Endodermal cell (in vitro differentiated cells): ENCODE measurements at regions not wholly inside any gene's neighbourhood (a gene's known extent, or its start where the extent isn't known, plus 50 kb on each side); places are given as distances from the start of the nearest gene placed in this dataset.

Experiments
- DNase-seq: peaks from one replicate; pipeline ENCODE4 v3.0.0-alpha.2; 2017
- H3K27ac ChIP-seq: 2 replicates; pipeline ENCODE4 v1.5.1; 2013; ENCODE audit warnings: mild to moderate bottlenecking, low read depth, low read length, moderate library complexity
- H3K27me3 ChIP-seq: 2 replicates; pipeline ENCODE4 v1.6.1; 2013; ENCODE audit warnings: mild to moderate bottlenecking, low read length, moderate library complexity; ENCODE audit not compliant: insufficient read depth, control insufficient read depth, poor library complexity, severe bottlenecking
- H3K36me3 ChIP-seq: 2 replicates; pipeline ENCODE4 v1.7.0; 2013; ENCODE audit warnings: mild to moderate bottlenecking, low read length, moderate library complexity; ENCODE audit not compliant: control insufficient read depth, insufficient read depth
- H3K4me1 ChIP-seq: one replicate; pipeline ENCODE4 v1.7.0; 2013; ENCODE audit warnings: low read length; ENCODE audit not compliant: control insufficient read depth, insufficient read depth
- H3K4me3 ChIP-seq: 2 replicates; pipeline ENCODE4 v1.5.1; 2013; ENCODE audit warnings: mild to moderate bottlenecking, low read length, moderate library complexity
- H3K9ac ChIP-seq: 2 replicates; pipeline ENCODE4 v1.6.1; 2013; ENCODE audit warnings: mild to moderate bottlenecking, low read length, moderate library complexity; ENCODE audit not compliant: poor library complexity, severe bottlenecking; ENCODE audit errors: extremely low read depth
- H3K9me3 ChIP-seq: 2 replicates; pipeline ENCODE4 v1.6.1; 2013; ENCODE audit warnings: mild to moderate bottlenecking, low read length, moderate library complexity; ENCODE audit not compliant: control insufficient read depth
- H3K27ac Mint-ChIP-seq: 2 replicates; pipeline ENCODE4 v1.8.0; 2020; ENCODE audit warnings: mixed read lengths
- H3K27me3 Mint-ChIP-seq: 2 replicates; pipeline ENCODE4 v1.8.0; 2021; ENCODE audit warnings: mild to moderate bottlenecking, mixed read lengths; ENCODE audit not compliant: insufficient read depth
- H3K36me3 Mint-ChIP-seq: 2 replicates; pipeline ENCODE4 v1.8.0; 2020; ENCODE audit warnings: low read depth, mixed read lengths
- H3K4me1 Mint-ChIP-seq: 2 replicates; pipeline ENCODE4 v1.8.0; 2020; ENCODE audit warnings: mixed read lengths
- H3K4me3 Mint-ChIP-seq: 2 replicates; pipeline ENCODE4 v1.8.0; 2020; ENCODE audit warnings: mild to moderate bottlenecking, moderate library complexity, mixed read lengths
- H3K9me3 Mint-ChIP-seq: 2 replicates; pipeline ENCODE4 v1.8.0; 2020; ENCODE audit warnings: mild to moderate bottlenecking, mixed read lengths
- CTCF ChIP-seq: fragments of 200-600 bp; sonication (generic); conservative IDR thresholded peaks from 2 replicates; pipeline ENCODE4 v1.5.0; 2021; ENCODE audit warnings: antibody characterized with exemption, mild to moderate bottlenecking
- WGBS, 2 experiments: methylation state at CpG; one replicate each; pipeline versions ENCODE4 v1.1.5 to v1.1.7; 2013; ENCODE audit warnings: missing lambda C conversion rate in 2 of 2, mixed read lengths in 1 of 2; ENCODE audit not compliant: insufficient coverage in 1 of 2, insufficient read length in 1 of 2; 5-methylcytosine and 5-hydroxymethylcytosine counted together

DNA sequence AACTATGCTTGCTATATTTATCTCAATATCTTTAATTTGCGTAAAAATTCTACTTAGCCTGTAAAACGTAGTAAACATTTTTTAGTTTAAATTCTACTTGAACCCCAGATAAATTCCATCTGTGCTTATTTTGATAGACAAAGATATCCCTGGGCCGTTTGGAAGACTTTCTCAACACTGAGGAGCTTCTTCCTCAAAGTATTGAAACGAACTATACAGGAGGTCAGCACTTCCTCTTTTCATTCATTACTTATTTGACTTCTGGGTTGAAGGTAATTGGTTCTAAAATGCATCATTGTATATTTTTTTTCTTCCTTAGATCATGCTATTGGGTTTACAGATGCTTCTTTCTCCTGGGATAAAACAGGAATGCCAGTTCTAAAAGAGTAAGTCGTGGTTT lies 74.7 kb downstream of the HSPA13 start:
- Mint-ChIP-seq H3K27me3 (no peaks in the 10 kb centered on the region), H3K36me3 (no peaks in the 10 kb centered on the region), H3K9me3 (no peaks in the 10 kb centered on the region), H3K27ac (no peak overlapping the region), H3K4me1 (no peaks in the 10 kb centered on the region), H3K4me3 (no peak overlapping the region)
- H3K36me3 ChIP-seq: no peaks in the 10 kb centered on the region
- WGBS, 2 experiments: 94% methylated on average over 5 of the region's 5 CpGs; no CpG with 5 or more reads in 1 of the 2 experiments
- DNase-seq: no peak
- no peak overlapping the region for H3K9ac ChIP-seq
- no peaks in the 10 kb centered on the region for H3K9me3 ChIP-seq
- no peak for TF ChIP-seq CTCF
- no peak overlapping the region for H3K27ac ChIP-seq
- H3K4me1 ChIP-seq: no peaks in the 10 kb centered on the region
- no peaks in the 10 kb centered on the region for H3K27me3 ChIP-seq
- H3K4me3 ChIP-seq: no peak overlapping the region

DNA sequence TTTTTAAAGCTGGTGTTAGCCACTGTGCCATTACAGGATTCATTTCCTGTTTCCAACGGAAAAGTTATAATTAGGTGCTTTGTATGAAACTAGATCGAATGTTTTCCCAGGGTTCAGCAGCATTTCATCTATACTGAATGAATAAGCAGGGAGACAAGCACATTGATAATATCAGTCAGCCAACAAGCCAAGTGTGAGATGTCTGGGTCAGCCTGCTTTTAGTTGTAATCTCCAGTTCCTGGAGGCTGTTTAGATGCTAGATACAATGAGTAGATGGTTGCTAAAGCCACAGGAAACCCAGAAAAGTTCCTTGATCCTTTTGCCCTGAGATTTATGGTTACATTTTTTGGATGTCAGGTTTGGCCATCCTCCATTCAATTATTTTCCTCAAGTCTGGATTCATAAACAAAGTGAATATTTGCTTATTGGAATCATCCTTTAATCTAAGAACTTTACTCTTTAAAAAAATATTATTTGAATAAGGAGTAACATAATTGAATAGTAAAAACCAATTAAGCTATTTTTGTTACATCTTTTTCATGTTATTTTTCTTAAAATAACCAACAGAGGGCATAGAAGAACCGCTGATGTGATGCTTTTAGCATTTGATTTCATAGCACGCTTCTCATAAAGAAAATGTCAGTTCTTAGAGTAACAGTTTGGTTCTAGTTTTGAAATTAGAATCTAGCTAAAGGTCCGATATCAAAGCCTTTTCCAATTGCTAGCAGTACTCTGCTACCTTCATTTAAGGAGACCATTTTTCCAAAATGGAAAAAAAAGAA lies 76.6 kb downstream of the HSPA13 start:
- peak; percentile 33 for TF ChIP-seq CTCF
- no peak overlapping the region for H3K9ac ChIP-seq
- H3K4me1 ChIP-seq: no peaks in the 10 kb centered on the region
- no peak overlapping the region for H3K27ac Mint-ChIP-seq
- no peak for DNase-seq
- no peak overlapping the region for H3K27ac ChIP-seq
- 76 to 87% methylated on average over 4 to 5 of the region's 5 CpGs for WGBS, 2 experiments
- no peaks in the 10 kb centered on the region for H3K4me1 Mint-ChIP-seq
- H3K36me3 ChIP-seq: no peaks in the 10 kb centered on the region
- no peaks in the 10 kb centered on the region for H3K9me3 Mint-ChIP-seq
- no peak overlapping the region for H3K4me3 Mint-ChIP-seq
- H3K4me3 ChIP-seq: no peak overlapping the region
- H3K36me3 Mint-ChIP-seq: no peaks in the 10 kb centered on the region
- H3K9me3 ChIP-seq: no peaks in the 10 kb centered on the region
- H3K27me3 ChIP-seq: no peaks in the 10 kb centered on the region
- no peaks in the 10 kb centered on the region for H3K27me3 Mint-ChIP-seq

GRCh38 chr21:14303731-14304488 lies 79.0 kb downstream of the HSPA13 start:
- H3K4me3 Mint-ChIP-seq: no peak overlapping the region
- DNase-seq: no peak
- Histone ChIP-seq H3K36me3 (no peaks in the 10 kb centered on the region), H3K9ac (no peak overlapping the region), H3K4me3 (no peak overlapping the region), H3K27me3 (no peaks in the 10 kb centered on the region), H3K27ac (no peak overlapping the region), H3K9me3 (no peaks in the 10 kb centered on the region), H3K4me1 (no peaks in the 10 kb centered on the region)
- H3K27ac Mint-ChIP-seq: no peak overlapping the region
- 86 to 88% methylated on average over 4 to 8 of the region's 8 CpGs for WGBS, 2 experiments
- H3K27me3 Mint-ChIP-seq: no peaks in the 10 kb centered on the region
- H3K36me3 Mint-ChIP-seq: no peaks in the 10 kb centered on the region
- no peaks in the 10 kb centered on the region for H3K4me1 Mint-ChIP-seq
- no peak for TF ChIP-seq CTCF
- no peaks in the 10 kb centered on the region for H3K9me3 Mint-ChIP-seq
